MG63 (cell line): ENCODE measurements at regions not wholly inside any gene's neighbourhood (a gene's known extent, or its start where the extent isn't known, plus 50 kb on each side); places are given as distances from the start of the nearest gene placed in this dataset.
"Not testable (repeated sequence)": the region's sequence is repeated elsewhere in the genome, so short reads cannot be mapped to it uniquely, and the experiment has no call there.

ENCODE experiments used
- DNase-seq: peaks from one replicate; pipeline ENCODE4 v3.0.0-alpha.2; 2020
- H3K27me3 ChIP-seq: fragments of 250-450 bp; sonication (Bioruptor Pico); 2 replicates; pipeline ENCODE4 v1.5.1; 2020; ENCODE audit warnings: mild to moderate bottlenecking, moderate library complexity
- H3K36me3 ChIP-seq: fragments of 250-450 bp; sonication (Bioruptor Pico); 2 replicates; pipeline ENCODE4 v1.5.1; 2020; ENCODE audit warnings: mild to moderate bottlenecking, moderate library complexity
- H3K4me3 ChIP-seq: fragments of 250-450 bp; sonication (Bioruptor Pico); 2 replicates; pipeline ENCODE4 v1.5.1; 2020; ENCODE audit warnings: mild to moderate bottlenecking, moderate library complexity
- H3K9me3 ChIP-seq: fragments of 250-450 bp; sonication (Bioruptor Pico); 2 replicates; pipeline ENCODE4 v1.5.1; 2020; ENCODE audit warnings: mild to moderate bottlenecking, moderate library complexity

DNA sequence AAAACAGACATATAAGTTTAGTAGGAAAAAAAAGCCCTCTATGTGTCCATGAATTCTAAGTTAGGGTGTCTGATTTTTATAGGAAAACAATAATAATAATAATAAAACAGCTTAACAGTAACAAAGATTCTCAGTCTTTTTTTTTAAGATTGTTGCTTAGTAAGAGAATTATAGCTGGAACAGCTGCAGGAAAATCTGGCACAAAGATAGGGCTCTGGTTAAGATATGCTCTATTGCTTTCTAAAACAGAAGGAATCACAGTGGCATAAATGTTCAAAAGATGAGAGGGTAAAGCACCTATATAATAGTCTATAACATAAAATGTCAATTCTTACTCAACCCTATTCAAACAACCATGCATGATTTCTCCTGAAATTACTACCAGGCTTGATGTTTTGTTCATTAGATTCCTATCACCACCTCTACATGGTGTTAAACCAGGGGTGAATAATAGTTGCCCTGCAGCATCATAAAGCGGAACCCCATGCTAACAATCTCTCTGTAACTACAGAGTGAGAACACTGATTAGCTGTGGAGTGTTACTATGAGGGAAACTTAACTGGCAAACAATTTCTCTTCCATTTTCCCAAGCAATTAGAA lies 541.4 kb upstream of the MIR17HG start:
- DNase-seq, result no peak
- no peak overlapping the region for H3K4me3 ChIP-seq
- H3K9me3 ChIP-seq, result no peaks in the 10 kb centered on the region
- no peaks in the 10 kb centered on the region for H3K27me3 ChIP-seq
- no peaks in the 10 kb centered on the region for H3K36me3 ChIP-seq

DNA sequence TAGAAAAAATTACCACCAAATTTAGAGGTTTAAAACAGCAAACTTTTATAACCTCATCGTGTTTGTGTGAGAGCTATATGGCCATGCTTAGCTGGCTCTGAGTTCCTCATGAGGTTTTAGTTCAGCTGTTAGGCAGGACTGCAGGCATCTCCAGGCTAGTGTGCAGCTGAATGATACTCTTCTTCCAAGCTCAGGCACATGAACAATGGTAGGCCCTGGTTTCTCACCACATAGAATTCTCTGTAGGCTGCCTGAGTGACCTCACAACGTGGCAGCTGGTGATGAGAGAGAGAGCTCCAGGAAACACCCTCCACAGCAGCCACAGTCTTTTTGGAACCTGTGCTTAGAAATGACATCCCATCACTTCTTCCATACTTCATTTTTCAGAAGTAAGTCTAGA lies 540.6 kb upstream of the MIR17HG start:
- no peaks in the 10 kb centered on the region for H3K36me3 ChIP-seq
- no peaks in the 10 kb centered on the region for H3K9me3 ChIP-seq
- no peaks in the 10 kb centered on the region for H3K27me3 ChIP-seq
- no peak for DNase-seq
- no peak overlapping the region for H3K4me3 ChIP-seq

DNA sequence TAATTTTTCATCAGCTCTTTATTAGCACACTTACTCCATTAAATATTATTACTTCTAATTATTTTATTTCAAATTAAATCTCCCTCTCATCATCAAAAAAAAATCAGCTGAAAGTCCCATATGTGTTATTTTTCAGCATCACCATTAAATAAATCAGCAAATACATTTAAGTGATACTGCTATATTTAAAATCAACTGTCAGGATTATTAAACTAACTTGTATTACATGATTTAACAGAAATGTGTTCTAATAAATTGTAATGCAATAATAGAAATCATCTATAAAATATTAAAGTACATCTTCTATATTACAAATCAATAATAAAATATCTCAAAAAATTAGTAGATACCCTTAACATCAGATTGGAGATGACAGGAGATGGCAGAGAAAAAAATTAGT lies 538.6 kb upstream of the MIR17HG start:
- DNase-seq, result no peak
- Histone ChIP-seq H3K4me3 (no peak overlapping the region), H3K27me3 (no peaks in the 10 kb centered on the region), H3K36me3 (no peaks in the 10 kb centered on the region), H3K9me3 (no peaks in the 10 kb centered on the region)

GRCh38 chr13:90824032-90824431 lies 523.5 kb upstream of the MIR17HG start:
- Histone ChIP-seq H3K4me3 (no peak overlapping the region), H3K36me3 (no peaks in the 10 kb centered on the region)
- DNase-seq, result no peak

GRCh38 chr13:90826688-90827087 lies 520.8 kb upstream of the MIR17HG start:
- Histone ChIP-seq H3K27me3 (no peaks in the 10 kb centered on the region), H3K36me3 (no peaks in the 10 kb centered on the region), H3K4me3 (no peak overlapping the region), H3K9me3 (no peaks in the 10 kb centered on the region)
- no peak for DNase-seq

More at GRCh38 chr13:90824032-90824431, 523.5 kb upstream of the MIR17HG start:
- Histone ChIP-seq H3K27me3 (no peaks in the 10 kb centered on the region), H3K9me3 (no peaks in the 10 kb centered on the region)

DNA sequence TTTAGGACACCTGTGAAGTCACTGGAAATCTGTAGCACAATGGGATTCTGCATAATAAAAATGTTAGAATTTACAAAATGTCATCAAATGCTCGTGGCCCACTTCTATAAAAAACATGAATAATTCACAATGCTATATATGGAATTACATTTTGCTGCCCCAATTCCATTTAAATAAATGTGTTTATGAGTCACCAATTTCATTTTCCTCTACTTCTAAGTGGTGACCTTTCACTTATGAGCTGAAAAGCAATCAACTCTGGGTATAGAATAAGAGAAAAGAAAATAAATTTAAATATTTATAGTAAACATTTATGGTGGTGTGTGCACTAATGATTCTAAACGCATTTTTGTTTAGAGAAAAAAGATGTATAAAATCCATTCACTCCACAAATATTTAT lies 516.7 kb upstream of the MIR17HG start:
- no peaks in the 10 kb centered on the region for H3K36me3 ChIP-seq
- H3K4me3 ChIP-seq, result no peak overlapping the region
- H3K27me3 ChIP-seq, result no peaks in the 10 kb centered on the region
- no peak for DNase-seq
- H3K9me3 ChIP-seq, result no peaks in the 10 kb centered on the region

DNA sequence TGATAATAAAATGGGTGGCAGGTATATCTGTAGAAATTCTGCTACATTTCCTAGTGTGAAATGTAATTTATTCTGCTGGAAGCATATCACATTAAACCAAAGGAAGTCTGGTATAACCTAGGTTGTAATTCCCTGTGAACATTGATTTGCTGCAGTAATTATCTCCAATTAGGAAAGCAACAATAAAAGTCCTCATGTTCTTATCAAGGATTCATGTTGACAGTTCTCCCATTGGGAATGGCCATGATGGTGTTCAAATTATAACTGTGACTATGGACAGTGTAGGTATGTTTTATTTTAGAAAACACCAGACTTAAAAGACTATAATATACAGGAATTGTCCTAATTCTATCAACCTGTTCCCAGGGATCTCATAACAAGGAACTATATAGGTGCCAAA lies 513.5 kb upstream of the MIR17HG start:
- H3K27me3 ChIP-seq, result no peaks in the 10 kb centered on the region
- H3K4me3 ChIP-seq, result no peak overlapping the region
- no peaks in the 10 kb centered on the region for H3K36me3 ChIP-seq
- no peak for DNase-seq
- H3K9me3 ChIP-seq, result no peaks in the 10 kb centered on the region

DNA sequence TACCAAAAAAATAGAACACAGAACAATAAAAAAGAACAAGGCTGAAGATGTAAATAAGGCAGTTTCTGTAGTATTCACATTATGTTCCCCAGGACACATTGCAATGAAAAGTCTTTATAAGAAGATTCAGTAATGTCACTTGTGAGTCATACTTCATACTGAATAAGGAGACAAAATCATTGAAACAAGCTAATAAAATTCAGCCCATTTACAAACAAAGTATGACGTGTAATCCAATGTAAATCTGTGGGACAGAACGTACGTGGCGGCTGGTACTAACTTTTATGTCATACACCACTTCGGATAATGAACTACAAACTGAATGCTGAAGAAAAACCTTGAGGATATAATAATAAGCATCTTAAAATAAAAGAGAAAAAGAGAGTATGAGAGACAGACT lies 512.8 kb upstream of the MIR17HG start:
- no peaks in the 10 kb centered on the region for H3K36me3 ChIP-seq
- no peaks in the 10 kb centered on the region for H3K27me3 ChIP-seq
- DNase-seq, result no peak
- no peak overlapping the region for H3K4me3 ChIP-seq
- H3K9me3 ChIP-seq, result no peaks in the 10 kb centered on the region

GRCh38 chr13:90835826-90836225 lies 511.7 kb upstream of the MIR17HG start:
- Histone ChIP-seq H3K4me3 (no peak overlapping the region), H3K9me3 (no peaks in the 10 kb centered on the region), H3K27me3 (no peaks in the 10 kb centered on the region), H3K36me3 (no peaks in the 10 kb centered on the region)
- DNase-seq, result no peak

DNA sequence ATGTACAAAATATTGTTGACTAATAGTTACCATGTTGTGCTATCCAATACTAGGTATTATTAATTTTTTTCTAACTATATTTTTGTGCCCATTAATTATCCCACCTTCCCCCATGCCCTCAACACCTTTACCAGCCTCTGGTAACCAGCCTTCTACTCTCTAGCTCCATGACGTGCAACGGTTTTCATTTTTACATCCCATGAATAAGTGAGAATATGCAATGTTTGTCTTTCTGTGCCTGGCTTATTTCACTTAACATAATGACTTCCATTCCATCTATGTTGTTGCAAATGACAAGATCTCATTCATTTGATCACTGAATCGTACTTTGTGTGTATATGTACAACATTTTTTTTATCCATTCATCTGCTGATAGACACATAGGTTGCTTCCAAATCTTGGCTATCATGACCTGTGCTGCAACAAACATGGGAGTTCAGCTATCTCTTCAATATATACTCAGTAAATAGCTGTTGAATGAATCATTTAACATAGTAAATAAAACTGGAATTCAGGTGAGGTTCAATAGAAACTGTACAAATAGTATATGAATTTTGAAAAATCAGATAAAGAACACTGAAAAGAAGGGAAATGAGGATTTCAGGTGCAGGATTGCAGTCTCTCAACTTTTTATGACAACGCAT lies 509.0 kb upstream of the MIR17HG start:
- Histone ChIP-seq H3K36me3 (no peaks in the 10 kb centered on the region), H3K9me3 (no peaks in the 10 kb centered on the region), H3K27me3 (no peaks in the 10 kb centered on the region), H3K4me3 (no peak overlapping the region)
- DNase-seq, result no peak

- H3K27me3 ChIP-seq, result no peaks in the 10 kb centered on the region
- H3K9me3 ChIP-seq, result no peaks in the 10 kb centered on the region
- no peak for DNase-seq
- no peaks in the 10 kb centered on the region for H3K36me3 ChIP-seq
- no peak overlapping the region for H3K4me3 ChIP-seq
Measured at GRCh38 chr13:90839061-90839460, 508.4 kb upstream of the MIR17HG start.

DNA sequence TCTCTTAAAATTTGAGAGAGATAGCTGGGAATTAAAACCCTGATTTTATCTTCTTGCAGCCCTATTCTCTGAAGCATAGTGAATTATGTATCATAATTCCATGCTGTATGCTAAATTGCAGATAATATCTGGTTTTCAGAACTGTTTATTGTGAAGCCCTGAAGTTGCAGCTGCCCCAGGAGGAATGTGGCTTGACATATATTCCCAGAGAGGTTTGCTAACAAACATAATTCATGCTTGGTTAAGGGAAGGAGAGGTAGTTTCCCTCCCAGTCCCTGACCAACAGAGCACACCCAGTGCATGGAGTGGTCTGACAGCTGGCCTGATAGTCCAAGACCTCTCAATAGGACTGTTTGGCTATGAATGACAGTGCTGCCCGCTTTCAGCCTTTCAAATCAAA lies 500.6 kb upstream of the MIR17HG start:
- no peak for DNase-seq
- no peaks in the 10 kb centered on the region for H3K27me3 ChIP-seq
- H3K9me3 ChIP-seq, result no peaks in the 10 kb centered on the region
- H3K4me3 ChIP-seq, result no peak overlapping the region
- no peaks in the 10 kb centered on the region for H3K36me3 ChIP-seq

- H3K36me3 ChIP-seq, H3K27me3 ChIP-seq, DNase-seq, H3K4me3 ChIP-seq, H3K9me3 ChIP-seq: not testable (repeated sequence)
Measured at GRCh38 chr13:90853666-90854065, 493.8 kb upstream of the MIR17HG start.

DNA sequence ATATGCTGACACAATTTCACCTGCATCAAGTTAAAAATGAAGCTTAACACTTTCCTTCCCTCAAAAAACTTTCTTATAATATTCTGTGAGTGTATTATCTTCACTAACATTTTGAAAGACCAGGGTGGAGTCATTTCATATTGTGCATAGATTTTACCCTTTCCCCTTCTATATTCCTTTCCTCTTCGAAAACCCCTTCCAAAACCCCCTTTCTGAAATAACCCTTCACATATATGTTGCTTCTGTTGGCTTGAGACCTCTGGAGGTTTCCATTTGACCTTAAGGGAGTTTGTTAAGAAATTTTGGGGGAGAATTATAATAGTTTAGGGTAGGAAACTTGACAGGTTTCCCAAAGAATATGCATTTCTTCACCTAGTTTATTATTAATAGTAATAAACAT lies 489.6 kb upstream of the MIR17HG start:
- no peaks in the 10 kb centered on the region for H3K36me3 ChIP-seq
- H3K27me3 ChIP-seq, result no peaks in the 10 kb centered on the region
- no peaks in the 10 kb centered on the region for H3K9me3 ChIP-seq
- no peak for DNase-seq
- no peak overlapping the region for H3K4me3 ChIP-seq

GRCh38 chr13:90866006-90866405 lies 481.5 kb upstream of the MIR17HG start:
- no peak overlapping the region for H3K4me3 ChIP-seq
- no peaks in the 10 kb centered on the region for H3K9me3 ChIP-seq
- H3K27me3 ChIP-seq, result no peaks in the 10 kb centered on the region
- no peak for DNase-seq
- no peaks in the 10 kb centered on the region for H3K36me3 ChIP-seq

DNA sequence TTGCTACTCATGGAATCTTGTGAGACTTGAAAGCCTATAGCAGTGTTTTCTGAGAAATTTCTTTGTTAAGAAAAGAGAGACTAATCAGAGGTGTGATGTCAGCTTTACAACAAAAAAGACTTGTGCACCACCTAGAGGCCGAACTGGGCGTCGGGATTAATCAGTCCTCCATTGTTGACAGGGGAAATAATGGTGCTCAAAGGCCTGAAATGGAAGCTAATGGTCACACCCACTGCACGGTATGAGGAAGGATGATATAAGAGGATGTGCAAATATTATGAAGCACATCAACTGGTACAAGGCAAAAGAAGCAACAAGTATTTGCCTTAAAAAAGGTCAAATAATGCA lies 480.2 kb upstream of the MIR17HG start:
- DNase-seq, result peak; percentile 51
- Histone ChIP-seq H3K27me3 (no peaks in the 10 kb centered on the region), H3K36me3 (no peaks in the 10 kb centered on the region)

DNA sequence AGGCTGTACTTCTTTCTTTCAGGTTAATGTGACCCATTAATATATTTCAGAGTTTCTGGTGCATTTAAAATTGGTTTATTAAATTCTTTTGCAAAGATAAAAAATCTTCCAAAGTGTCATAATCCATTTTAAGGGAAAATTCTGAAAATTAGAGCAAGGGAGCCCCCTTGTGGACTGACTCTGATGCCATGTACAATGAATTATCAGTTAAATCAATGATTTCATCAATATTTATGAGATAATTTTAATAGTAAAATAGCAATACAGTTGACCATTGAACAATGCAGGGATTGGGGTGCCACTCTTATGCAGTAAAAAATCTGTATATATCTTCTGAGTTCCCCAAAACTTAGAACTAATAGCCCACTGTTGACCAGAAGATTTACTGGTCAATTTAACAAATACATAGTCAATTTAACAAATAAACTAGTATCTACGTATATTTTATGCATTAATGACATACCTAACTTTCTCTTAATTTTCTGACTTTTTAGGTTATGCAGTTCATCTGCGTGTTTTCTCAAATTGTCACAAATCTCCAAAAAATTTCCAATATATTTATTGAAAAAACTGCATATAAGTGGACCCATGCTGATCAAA lies 479.1 kb upstream of the MIR17HG start:
- Histone ChIP-seq H3K9me3 (no peaks in the 10 kb centered on the region), H3K27me3 (no peaks in the 10 kb centered on the region), H3K4me3 (no peak overlapping the region), H3K36me3 (no peaks in the 10 kb centered on the region)
- no peak for DNase-seq

More for the DNA sequence above, 480.2 kb upstream of the MIR17HG start:
- Histone ChIP-seq H3K9me3 (no peaks in the 10 kb centered on the region), H3K4me3 (no peak overlapping the region)

DNA sequence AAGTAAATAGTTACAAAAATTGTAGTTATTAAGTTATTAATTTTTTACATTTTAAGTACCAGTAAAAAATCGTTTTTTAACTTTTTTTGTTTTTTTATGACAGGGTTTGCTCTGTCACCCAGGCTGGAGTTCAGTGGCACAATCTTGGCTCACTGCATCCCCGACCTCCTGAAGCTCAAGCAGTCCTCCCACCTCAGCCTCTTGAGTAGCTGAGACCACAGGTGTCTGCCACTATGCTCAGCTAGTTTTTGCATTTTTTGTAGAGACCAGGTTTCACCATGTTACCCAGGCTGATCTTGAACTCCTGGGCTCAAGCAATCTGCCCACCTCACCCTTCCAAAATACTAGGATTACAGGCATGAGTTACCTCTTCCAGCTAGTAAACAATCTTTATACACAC lies 477.9 kb upstream of the MIR17HG start:
- no peaks in the 10 kb centered on the region for H3K9me3 ChIP-seq
- DNase-seq, result no peak
- no peaks in the 10 kb centered on the region for H3K27me3 ChIP-seq
- H3K4me3 ChIP-seq, result no peak overlapping the region
- H3K36me3 ChIP-seq, result no peaks in the 10 kb centered on the region
